H9 (cell line): ENCODE measurements at regions not wholly inside any gene's neighbourhood (a gene's known extent, or its start where the extent isn't known, plus 50 kb on each side); places are given as distances from the start of the nearest gene placed in this dataset.

ENCODE experiments used
- DNase-seq: peaks from one replicate; pipeline ENCODE4 v3.0.0-alpha.2; 2017
- H2AFZ ChIP-seq: one replicate; pipeline ENCODE4 v1.6.1; 2013; ENCODE audit warnings: mild to moderate bottlenecking, low read length, control low read depth, moderate library complexity
- H2AK5ac ChIP-seq: 2 replicates; pipeline ENCODE4 v1.6.1; 2013; ENCODE audit warnings: low read length, control low read depth, mixed read lengths; ENCODE audit not compliant: insufficient read length
- H2BK120ac ChIP-seq: one replicate; pipeline ENCODE4 v1.6.1; 2013; ENCODE audit warnings: low read depth, mild to moderate bottlenecking, low read length, control low read depth, inconsistent platforms; ENCODE audit not compliant: poor library complexity, severe bottlenecking
- H2BK12ac ChIP-seq: 2 replicates; pipeline ENCODE4 v1.6.1; 2013; ENCODE audit warnings: low read length, control low read depth, mixed read lengths, low read depth; ENCODE audit not compliant: insufficient read length
- H2BK15ac ChIP-seq: 2 replicates; pipeline ENCODE4 v1.6.1; 2013; ENCODE audit warnings: low read depth, low read length, control low read depth
- H2BK20ac ChIP-seq: one replicate; pipeline ENCODE4 v1.6.1; 2013; ENCODE audit warnings: low read depth, mild to moderate bottlenecking, low read length, control low read depth, inconsistent platforms; ENCODE audit not compliant: poor library complexity, severe bottlenecking
- H2BK5ac ChIP-seq: 2 replicates; pipeline ENCODE4 v1.6.1; 2013; ENCODE audit warnings: low read length, control low read depth, mixed read lengths; ENCODE audit not compliant: insufficient read length
- H3K14ac ChIP-seq: 2 replicates; pipeline ENCODE4 v1.6.1; 2013; ENCODE audit warnings: low read length, control low read depth; ENCODE audit not compliant: insufficient read depth
- H3K18ac ChIP-seq: 2 replicates; pipeline ENCODE4 v1.6.1; 2013; ENCODE audit warnings: low read depth, mild to moderate bottlenecking, mixed read lengths, low read length, control low read depth; ENCODE audit not compliant: insufficient read length
- H3K23ac ChIP-seq: 2 replicates; pipeline ENCODE4 v1.6.1; 2013; ENCODE audit warnings: low read length, control low read depth, mixed read lengths, low read depth; ENCODE audit not compliant: insufficient read length
- H3K23me2 ChIP-seq: 2 replicates; pipeline ENCODE4 v1.6.1; 2013; ENCODE audit warnings: low read depth, mild to moderate bottlenecking, mixed read lengths, low read length, control low read depth; ENCODE audit not compliant: insufficient read length, poor library complexity, severe bottlenecking
- H3K27ac ChIP-seq: 2 replicates; pipeline ENCODE4 v1.5.1; 2013; ENCODE audit warnings: low read length, control low read depth, mixed read lengths, low read depth; ENCODE audit not compliant: insufficient read length
- H3K27me3 ChIP-seq: 2 replicates; pipeline ENCODE4 v1.6.1; 2013; ENCODE audit warnings: low read length, control low read depth, inconsistent platforms; ENCODE audit not compliant: insufficient read depth
- H3K4ac ChIP-seq: 2 replicates; pipeline ENCODE4 v1.6.1; 2013; ENCODE audit warnings: low read depth, mild to moderate bottlenecking, control low read depth, inconsistent platforms, low read length, moderate library complexity
- H3K4me1 ChIP-seq: 2 replicates; pipeline ENCODE4 v1.6.1; 2013; ENCODE audit warnings: low read length, control low read depth, inconsistent platforms; ENCODE audit not compliant: insufficient read depth
- H3K4me2 ChIP-seq: 2 replicates; pipeline ENCODE4 v1.6.1; 2013; ENCODE audit warnings: low read length, control low read depth, mixed read lengths; ENCODE audit not compliant: insufficient read length, insufficient read depth
- H3K56ac ChIP-seq: 2 replicates; pipeline ENCODE4 v1.6.1; 2013; ENCODE audit warnings: low read depth, mild to moderate bottlenecking, mixed read lengths, low read length, control low read depth; ENCODE audit not compliant: insufficient read length
- H3K79me1 ChIP-seq: 2 replicates; pipeline ENCODE4 v1.6.1; 2013; ENCODE audit warnings: low read depth, mild to moderate bottlenecking, moderate library complexity, low read length, control low read depth, inconsistent platforms; ENCODE audit not compliant: insufficient read depth, poor library complexity, severe bottlenecking
- H3K79me2 ChIP-seq: 2 replicates; pipeline ENCODE4 v1.6.1; 2013; ENCODE audit warnings: low read length, control low read depth, inconsistent platforms; ENCODE audit not compliant: insufficient read depth
- H3K9ac ChIP-seq: 2 replicates; pipeline ENCODE4 v1.6.1; 2013; ENCODE audit warnings: low read length, control low read depth, mixed read lengths; ENCODE audit not compliant: insufficient read length; ENCODE audit errors: extremely low read depth
- H3K9me3 ChIP-seq: one replicate; pipeline ENCODE4 v1.6.1; 2013; ENCODE audit warnings: low read depth, low read length, inconsistent platforms; ENCODE audit not compliant: control insufficient read depth
- H3T11ph ChIP-seq: one replicate; pipeline ENCODE4 v1.6.1; 2013; ENCODE audit warnings: mild to moderate bottlenecking, low read length, control low read depth, inconsistent platforms
- H4K20me1 ChIP-seq: one replicate; pipeline ENCODE4 v1.6.1; 2013; ENCODE audit not compliant: control insufficient read depth, insufficient read length, insufficient read depth
- H4K5ac ChIP-seq: 2 replicates; pipeline ENCODE4 v1.6.1; 2013; ENCODE audit warnings: low read depth, mild to moderate bottlenecking, mixed read lengths, low read length, control low read depth; ENCODE audit not compliant: insufficient read length
- H4K8ac ChIP-seq: replicated peaks from 2 replicates; pipeline ENCODE4 v1.6.1; 2013; ENCODE audit warnings: low read length, control low read depth, mixed read lengths, low read depth; ENCODE audit not compliant: insufficient read length
- H4K91ac ChIP-seq: 2 replicates; pipeline ENCODE4 v1.6.1; 2013; ENCODE audit warnings: low read depth, mild to moderate bottlenecking, moderate library complexity, mixed read lengths, low read length, control low read depth; ENCODE audit not compliant: insufficient read length
- H3K27ac Mint-ChIP-seq, 3 experiments: 2 replicates in 2 of 3; 3 replicates in 1 of 3; pipeline ENCODE4 v1.8.0; 2020 to 2021; ENCODE audit warnings: mixed read lengths in 3 of 3, mild to moderate bottlenecking in 1 of 3, moderate library complexity in 1 of 3
- H3K27me3 Mint-ChIP-seq: 2 replicates; pipeline ENCODE4 v1.8.0; 2021; ENCODE audit warnings: low read depth, mild to moderate bottlenecking, moderate library complexity, mixed read lengths
- H3K36me3 Mint-ChIP-seq, 3 experiments: 2 replicates in 2 of 3; 3 replicates in 1 of 3; pipeline ENCODE4 v1.8.0; 2020 to 2021; ENCODE audit warnings: low read depth in 3 of 3, mixed read lengths in 3 of 3; ENCODE audit not compliant: insufficient read depth in 1 of 3
- H3K4me1 Mint-ChIP-seq, 2 experiments: 2 replicates each; pipeline ENCODE4 v1.8.0; 2020; ENCODE audit warnings: mixed read lengths in 2 of 2
- H3K4me3 Mint-ChIP-seq, 2 experiments: 2 replicates in 1 of 2; 3 replicates in 1 of 2; pipeline ENCODE4 v1.8.0; 2020 to 2021; ENCODE audit warnings: mild to moderate bottlenecking in 2 of 2, mixed read lengths in 2 of 2, moderate library complexity in 1 of 2
- H3K9me3 Mint-ChIP-seq, 2 experiments: 2 replicates in 1 of 2; 3 replicates in 1 of 2; pipeline ENCODE4 v1.8.0; 2020; ENCODE audit warnings: mild to moderate bottlenecking in 2 of 2, mixed read lengths in 2 of 2, moderate library complexity in 1 of 2
- CTCF ChIP-seq: fragments of 200-600 bp; sonication (generic); conservative IDR thresholded peaks from 3 replicates; pipeline ENCODE4 v1.8.0; 2021; ENCODE audit warnings: antibody characterized with exemption, mild to moderate bottlenecking

GRCh38 chr3:182603501-182603900, 189.8 kb upstream of the ATP11B start:
- Histone ChIP-seq H3K56ac (no peak overlapping the region), H2AK5ac (no peak overlapping the region), H4K8ac (no peak overlapping the region), H4K91ac (no peak overlapping the region), H3K4ac (no peak overlapping the region), H3K4me2 (no peak overlapping the region), H2BK20ac (no peak overlapping the region), H3K27me3 (no peaks in the 10 kb centered on the region), H2AFZ (no peak overlapping the region), H3K18ac (no peak overlapping the region), H3K23ac (no peak overlapping the region), H3K23me2 (no peaks in the 10 kb centered on the region), H4K20me1 (no peaks in the 10 kb centered on the region), H3K9me3 (no peaks in the 10 kb centered on the region), H3T11ph (no peak overlapping the region), H3K27ac (no peak overlapping the region), H3K14ac (no peak overlapping the region), H3K79me2 (no peaks in the 10 kb centered on the region), H2BK15ac (no peak overlapping the region), H2BK12ac (no peak overlapping the region), H3K4me1 (no peaks in the 10 kb centered on the region), H2BK5ac (no peak overlapping the region), H4K5ac (no peak overlapping the region), H3K9ac (no peak overlapping the region), H3K79me1 (no peaks in the 10 kb centered on the region), H2BK120ac (no peak overlapping the region)
- no peaks in the 10 kb centered on the region for H3K9me3 Mint-ChIP-seq
- no peaks in the 10 kb centered on the region for H3K36me3 Mint-ChIP-seq
- no peak for DNase-seq
- H3K4me1 Mint-ChIP-seq: peaks cover 0 to 4% of the 10 kb centered on the region in 2 experiments; a peak in 3 of 4 replicates
- no peaks in the 10 kb centered on the region for H3K27me3 Mint-ChIP-seq
- TF ChIP-seq CTCF: no peak
- H3K27ac Mint-ChIP-seq: peak overlapping the region in 1 of 3 experiments; percentile 20; a peak in 1 of 7 replicates
- no peak overlapping the region for H3K4me3 Mint-ChIP-seq
